ENCODE measurements at regions not wholly inside any gene's neighbourhood (a gene's known extent, or its start where the extent isn't known, plus 50 kb on each side); places are given as distances from the start of the nearest gene placed in this dataset.

- Histone ChIP-seq H3K27ac (ENCODE audit: low read depth, low read length) (peak overlapping the region; percentile 63), H3K79me2 (ENCODE audit: insufficient read depth, low read length) (no peaks in the 10 kb centered on the region), H3K36me3 (ENCODE audit: insufficient read depth, low read length) (no peaks in the 10 kb centered on the region), H4K20me1 (ENCODE audit: insufficient read depth, low read length) (no peaks in the 10 kb centered on the region), H3K4me1 (ENCODE audit: insufficient read depth, low read length) (peaks cover 13% of the 10 kb centered on the region), H3K9me3 (ENCODE audit: low read depth, low read length) (no peaks in the 10 kb centered on the region), H2AFZ (ENCODE audit: low read length) (peak overlapping the region; percentile 86), H3K27me3 (ENCODE audit: insufficient read depth, low read length) (no peaks in the 10 kb centered on the region), H3K4me2 (ENCODE audit: insufficient read depth, low read length) (peak overlapping the region; percentile 79), H3K4me3 (ENCODE audit: insufficient read depth, low read length) (peak overlapping the region; percentile 62)
- no peak for DNase-seq (ENCODE audit: insufficient read length, low spot score, missing footprints)
- TF ChIP-seq CTCF (IDR thresholded peaks at IDR 0.05; ENCODE audit: extremely low read depth, low read depth, low read length): no peak
Observed at GRCh38 chr4:147056940-147057610, 111.4 kb upstream of the TTC29 start.

GRCh38 chr4:147057611-147058190 lies 112.0 kb upstream of the TTC29 start:
- H3K79me2 ChIP-seq (ENCODE audit: insufficient read depth, low read length): no peaks in the 10 kb centered on the region

GRCh38 chr4:147059064-147059731 lies 113.5 kb upstream of the TTC29 start:
- no peaks in the 10 kb centered on the region for H3K9me3 ChIP-seq (ENCODE audit: low read depth, low read length)
- TF ChIP-seq CTCF (IDR thresholded peaks at IDR 0.05; ENCODE audit: extremely low read depth, low read depth, low read length): no peak
- H3K4me1 ChIP-seq (ENCODE audit: insufficient read depth, low read length): peaks cover 13% of the 10 kb centered on the region

More at GRCh38 chr4:147057611-147058190, 112.0 kb upstream of the TTC29 start:
- peak overlapping the region; percentile 63 for H3K27ac ChIP-seq (ENCODE audit: low read depth, low read length)
- H3K4me2 ChIP-seq (ENCODE audit: insufficient read depth, low read length): peak overlapping the region; percentile 79
- peak overlapping the region; percentile 86 for H2AFZ ChIP-seq (ENCODE audit: low read length)
- no peaks in the 10 kb centered on the region for H3K27me3 ChIP-seq (ENCODE audit: insufficient read depth, low read length)
- no peaks in the 10 kb centered on the region for H4K20me1 ChIP-seq (ENCODE audit: insufficient read depth, low read length)
- DNase-seq (ENCODE audit: insufficient read length, low spot score, missing footprints): no peak
- peak overlapping the region; percentile 62 for H3K4me3 ChIP-seq (ENCODE audit: insufficient read depth, low read length)
- H3K4me1 ChIP-seq (ENCODE audit: insufficient read depth, low read length): peaks cover 13% of the 10 kb centered on the region
- H3K36me3 ChIP-seq (ENCODE audit: insufficient read depth, low read length): no peaks in the 10 kb centered on the region
- no peak for TF ChIP-seq CTCF (IDR thresholded peaks at IDR 0.05; ENCODE audit: extremely low read depth, low read depth, low read length)
- H3K9me3 ChIP-seq (ENCODE audit: low read depth, low read length): no peaks in the 10 kb centered on the region

More at GRCh38 chr4:147059064-147059731, 113.5 kb upstream of the TTC29 start:
- Histone ChIP-seq H3K27ac (ENCODE audit: low read depth, low read length) (no peak overlapping the region), H2AFZ (ENCODE audit: low read length) (no peak overlapping the region), H3K4me3 (ENCODE audit: insufficient read depth, low read length) (no peak overlapping the region), H3K79me2 (ENCODE audit: insufficient read depth, low read length) (no peaks in the 10 kb centered on the region), H4K20me1 (ENCODE audit: insufficient read depth, low read length) (no peaks in the 10 kb centered on the region), H3K27me3 (ENCODE audit: insufficient read depth, low read length) (no peaks in the 10 kb centered on the region), H3K36me3 (ENCODE audit: insufficient read depth, low read length) (no peaks in the 10 kb centered on the region), H3K4me2 (ENCODE audit: insufficient read depth, low read length) (no peak overlapping the region)
- no peak for DNase-seq (ENCODE audit: insufficient read length, low spot score, missing footprints)
